A549 (cell line): ENCODE measurements at regions not wholly inside any gene's neighbourhood (a gene's known extent, or its start where the extent isn't known, plus 50 kb on each side); places are given as distances from the start of the nearest gene placed in this dataset.

Source experiments
- BHLHE40 ChIP-seq: IDR thresholded peaks from 2 replicates; pipeline ENCODE4 v1.6.1; 2012; ENCODE audit warnings: low read depth, low read length, inconsistent platforms
- EP300 ChIP-seq, 2 experiments: fragments of >200 bp; sonication (Bioruptor Twin); formaldehyde crosslinking; IDR thresholded peaks; 2 replicates in 1 of 2; 3 replicates in 1 of 2; pipeline ENCODE4 v1.6.1; 2016 to 2017
- NR3C1 ChIP-seq: fragments of >200 bp; sonication (Bioruptor Twin); formaldehyde crosslinking; IDR thresholded peaks from 3 replicates; pipeline ENCODE4 v1.6.1; 2017
- PHF8 ChIP-seq: fragments of 200-600 bp; sonication (generic); IDR thresholded peaks from 2 replicates; pipeline ENCODE4 v1.6.1; 2016; ENCODE audit warnings: low read depth, mild to moderate bottlenecking, antibody characterized with exemption, moderate library complexity, borderline replicate concordance
- POLR2A ChIP-seq: IDR thresholded peaks from 2 replicates; pipeline ENCODE4 v1.6.1; 2012; ENCODE audit warnings: mild to moderate bottlenecking, low read length
- RNF2 ChIP-seq: fragments of 200-600 bp; sonication (generic); IDR thresholded peaks from 2 replicates; pipeline ENCODE4 v1.6.1; 2016; ENCODE audit warnings: low read depth, mild to moderate bottlenecking, antibody characterized with exemption, moderate library complexity, borderline replicate concordance
- SMC3 ChIP-seq: fragments of >200 bp; sonication (Bioruptor Twin); formaldehyde crosslinking; IDR thresholded peaks from 3 replicates; pipeline ENCODE4 v1.6.1; 2018; ENCODE audit warnings: inconsistent platforms
- TP53 ChIP-seq: fragments of 250-450 bp; sonication (Bioruptor Pico); IDR thresholded peaks from 2 replicates; pipeline ENCODE4 v1.5.0; 2021; ENCODE audit warnings: mild to moderate bottlenecking, moderate library complexity
- ZFP36 ChIP-seq: fragments of 450-650 bp; IDR thresholded peaks from 2 replicates; pipeline ENCODE4 v1.6.1; 2014; ENCODE audit warnings: borderline replicate concordance; ENCODE audit not compliant: partially characterized antibody
- TF ChIP-seq, protein P1 (sequence below): fragments of 450-650 bp; IDR thresholded peaks from 2 replicates; pipeline ENCODE4 v1.6.1; 2014; ENCODE audit warnings: antibody characterized with exemption
- TF ChIP-seq, protein P2 (sequence below): fragments of >200 bp; sonication (Bioruptor Twin); formaldehyde crosslinking; IDR thresholded peaks from 3 replicates; pipeline ENCODE4 v1.5.1; 2016
- TF ChIP-seq, protein P3 (sequence below): fragments of 250-450 bp; sonication (Bioruptor Pico); IDR thresholded peaks from 2 replicates; pipeline ENCODE4 v1.5.0; 2021; ENCODE audit warnings: mild to moderate bottlenecking, moderate library complexity, borderline replicate concordance
- TF ChIP-seq, protein P4 (sequence below): IDR thresholded peaks from 2 replicates; pipeline ENCODE4 v1.6.1; 2012
- TF ChIP-seq, protein P5 (sequence below): fragments of 150-350 bp; IDR thresholded peaks from 2 replicates; pipeline ENCODE4 v1.6.1; 2014; ENCODE audit warnings: low read depth, mild to moderate bottlenecking, low read length

DNA sequence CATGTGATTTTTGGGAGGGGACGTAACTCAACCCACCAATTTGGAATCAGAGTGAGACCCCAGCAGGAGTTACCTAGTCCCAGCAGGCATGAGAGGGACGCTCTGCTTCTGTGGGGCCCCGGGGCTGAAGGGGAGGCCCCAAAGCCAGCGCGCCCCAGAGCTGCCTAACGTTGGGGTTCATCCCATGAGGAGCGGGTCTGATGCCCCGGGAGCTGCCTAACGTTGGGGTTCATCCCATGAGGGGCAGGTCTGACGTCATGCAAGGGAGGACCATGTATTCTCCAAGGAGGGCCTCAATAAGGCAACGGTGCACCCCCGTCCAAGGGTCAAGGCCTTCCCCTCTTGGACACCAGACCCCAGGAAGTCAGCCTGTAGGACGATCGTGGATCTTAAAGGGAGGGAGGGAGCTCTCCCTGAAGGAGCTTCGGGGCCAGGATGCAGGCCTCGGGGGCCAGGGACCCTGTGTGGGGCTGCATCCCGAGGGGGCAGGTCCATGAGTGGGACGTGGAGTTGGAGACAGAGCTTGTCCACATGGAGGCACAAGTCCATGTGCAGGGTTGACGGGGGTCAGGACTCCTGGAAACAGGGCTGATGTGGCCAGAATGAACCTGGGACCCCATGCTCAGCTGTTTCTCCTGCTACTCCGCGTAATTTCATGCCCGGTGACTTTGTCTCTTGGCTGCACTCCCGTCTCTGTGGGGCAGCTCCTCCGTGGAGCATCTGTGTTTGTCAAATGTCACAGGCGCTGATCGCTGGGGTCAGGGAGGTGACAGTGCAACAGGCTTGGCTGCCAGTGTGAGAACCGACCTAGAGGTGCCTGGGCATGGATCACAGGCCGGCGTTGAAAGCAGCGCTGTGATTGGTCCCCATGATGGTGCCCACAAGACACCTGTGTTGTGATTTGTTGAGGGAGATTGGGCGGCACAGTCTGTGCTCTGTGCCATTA, 1029.1 kb downstream of the BRD1 start:
- no peak for TF ChIP-seq ZFP36
- TF ChIP-seq RNF2 = no peak
- TF ChIP-seq BHLHE40 = no peak
- TF ChIP-seq, protein P1, sequence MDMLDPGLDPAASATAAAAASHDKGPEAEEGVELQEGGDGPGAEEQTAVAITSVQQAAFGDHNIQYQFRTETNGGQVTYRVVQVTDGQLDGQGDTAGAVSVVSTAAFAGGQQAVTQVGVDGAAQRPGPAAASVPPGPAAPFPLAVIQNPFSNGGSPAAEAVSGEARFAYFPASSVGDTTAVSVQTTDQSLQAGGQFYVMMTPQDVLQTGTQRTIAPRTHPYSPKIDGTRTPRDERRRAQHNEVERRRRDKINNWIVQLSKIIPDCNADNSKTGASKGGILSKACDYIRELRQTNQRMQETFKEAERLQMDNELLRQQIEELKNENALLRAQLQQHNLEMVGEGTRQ = no peak
- TF ChIP-seq, protein P2, sequence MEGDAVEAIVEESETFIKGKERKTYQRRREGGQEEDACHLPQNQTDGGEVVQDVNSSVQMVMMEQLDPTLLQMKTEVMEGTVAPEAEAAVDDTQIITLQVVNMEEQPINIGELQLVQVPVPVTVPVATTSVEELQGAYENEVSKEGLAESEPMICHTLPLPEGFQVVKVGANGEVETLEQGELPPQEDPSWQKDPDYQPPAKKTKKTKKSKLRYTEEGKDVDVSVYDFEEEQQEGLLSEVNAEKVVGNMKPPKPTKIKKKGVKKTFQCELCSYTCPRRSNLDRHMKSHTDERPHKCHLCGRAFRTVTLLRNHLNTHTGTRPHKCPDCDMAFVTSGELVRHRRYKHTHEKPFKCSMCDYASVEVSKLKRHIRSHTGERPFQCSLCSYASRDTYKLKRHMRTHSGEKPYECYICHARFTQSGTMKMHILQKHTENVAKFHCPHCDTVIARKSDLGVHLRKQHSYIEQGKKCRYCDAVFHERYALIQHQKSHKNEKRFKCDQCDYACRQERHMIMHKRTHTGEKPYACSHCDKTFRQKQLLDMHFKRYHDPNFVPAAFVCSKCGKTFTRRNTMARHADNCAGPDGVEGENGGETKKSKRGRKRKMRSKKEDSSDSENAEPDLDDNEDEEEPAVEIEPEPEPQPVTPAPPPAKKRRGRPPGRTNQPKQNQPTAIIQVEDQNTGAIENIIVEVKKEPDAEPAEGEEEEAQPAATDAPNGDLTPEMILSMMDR = no peak
- TF ChIP-seq TP53 (CRISPR knock-in tag) = no peak
- no peak for TF ChIP-seq NR3C1
- no peak for TF ChIP-seq SMC3
- TF ChIP-seq, protein P3, sequence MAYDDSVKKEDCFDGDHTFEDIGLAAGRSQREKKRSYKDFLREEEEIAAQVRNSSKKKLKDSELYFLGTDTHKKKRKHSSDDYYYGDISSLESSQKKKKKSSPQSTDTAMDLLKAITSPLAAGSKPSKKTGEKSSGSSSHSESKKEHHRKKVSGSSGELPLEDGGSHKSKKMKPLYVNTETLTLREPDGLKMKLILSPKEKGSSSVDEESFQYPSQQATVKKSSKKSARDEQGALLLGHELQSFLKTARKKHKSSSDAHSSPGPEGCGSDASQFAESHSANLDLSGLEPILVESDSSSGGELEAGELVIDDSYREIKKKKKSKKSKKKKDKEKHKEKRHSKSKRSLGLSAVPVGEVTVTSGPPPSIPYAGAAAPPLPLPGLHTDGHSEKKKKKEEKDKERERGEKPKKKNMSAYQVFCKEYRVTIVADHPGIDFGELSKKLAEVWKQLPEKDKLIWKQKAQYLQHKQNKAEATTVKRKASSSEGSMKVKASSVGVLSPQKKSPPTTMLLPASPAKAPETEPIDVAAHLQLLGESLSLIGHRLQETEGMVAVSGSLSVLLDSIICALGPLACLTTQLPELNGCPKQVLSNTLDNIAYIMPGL = no peak
- TF ChIP-seq, protein P4, sequence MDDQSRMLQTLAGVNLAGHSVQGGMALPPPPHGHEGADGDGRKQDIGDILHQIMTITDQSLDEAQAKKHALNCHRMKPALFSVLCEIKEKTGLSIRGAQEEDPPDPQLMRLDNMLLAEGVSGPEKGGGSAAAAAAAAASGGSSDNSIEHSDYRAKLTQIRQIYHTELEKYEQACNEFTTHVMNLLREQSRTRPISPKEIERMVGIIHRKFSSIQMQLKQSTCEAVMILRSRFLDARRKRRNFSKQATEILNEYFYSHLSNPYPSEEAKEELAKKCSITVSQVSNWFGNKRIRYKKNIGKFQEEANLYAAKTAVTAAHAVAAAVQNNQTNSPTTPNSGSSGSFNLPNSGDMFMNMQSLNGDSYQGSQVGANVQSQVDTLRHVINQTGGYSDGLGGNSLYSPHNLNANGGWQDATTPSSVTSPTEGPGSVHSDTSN = no peak
- no peak for TF ChIP-seq EP300 (IDR thresholded peaks at IDR 0.05)
- no peak for TF ChIP-seq POLR2A
- TF ChIP-seq PHF8 = no peak
- TF ChIP-seq, protein P5, sequence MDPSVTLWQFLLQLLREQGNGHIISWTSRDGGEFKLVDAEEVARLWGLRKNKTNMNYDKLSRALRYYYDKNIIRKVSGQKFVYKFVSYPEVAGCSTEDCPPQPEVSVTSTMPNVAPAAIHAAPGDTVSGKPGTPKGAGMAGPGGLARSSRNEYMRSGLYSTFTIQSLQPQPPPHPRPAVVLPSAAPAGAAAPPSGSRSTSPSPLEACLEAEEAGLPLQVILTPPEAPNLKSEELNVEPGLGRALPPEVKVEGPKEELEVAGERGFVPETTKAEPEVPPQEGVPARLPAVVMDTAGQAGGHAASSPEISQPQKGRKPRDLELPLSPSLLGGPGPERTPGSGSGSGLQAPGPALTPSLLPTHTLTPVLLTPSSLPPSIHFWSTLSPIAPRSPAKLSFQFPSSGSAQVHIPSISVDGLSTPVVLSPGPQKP = no peak
